ENCODE measurements at regions not wholly inside any gene's neighbourhood (a gene's known extent, or its start where the extent isn't known, plus 50 kb on each side); places are given as distances from the start of the nearest gene placed in this dataset.

DNA sequence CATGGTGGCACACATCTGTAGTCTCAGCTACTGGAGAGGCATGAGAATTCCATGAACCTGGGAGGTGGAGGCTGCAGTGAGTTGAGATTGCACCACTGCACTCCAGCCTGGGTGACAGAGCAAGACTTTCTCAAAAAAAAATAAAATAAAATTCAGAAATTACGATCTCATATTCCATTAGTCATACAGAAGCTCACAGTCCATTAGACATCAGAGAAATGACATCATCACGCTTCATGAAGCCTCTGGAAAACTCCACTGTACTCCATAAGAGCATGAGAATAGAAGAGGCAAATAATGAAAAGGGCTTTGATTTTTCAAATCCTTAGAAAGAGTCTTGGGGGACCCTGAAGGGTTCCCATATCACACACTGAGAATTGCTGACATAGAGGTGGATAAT is 145.0 kb upstream of the MITF start:
- TF ChIP-seq ZNF354B (CRISPR knock-in tag; IDR thresholded peaks at IDR 0.05) (no peak), SMAD1 (IDR thresholded peaks at IDR 0.05; ENCODE audit: low read depth, low read length, partially characterized antibody) (no peak), SP2 (IDR thresholded peaks at IDR 0.05; ENCODE audit: extremely low read depth, low read depth, low read length, poor library complexity, severe bottlenecking) (no peak), ZNF165 (CRISPR knock-in tag; IDR thresholded peaks at IDR 0.05; ENCODE audit: borderline replicate concordance) (no peak), RCOR1 (IDR thresholded peaks at IDR 0.05; ENCODE audit: borderline replicate concordance in 1 of 2, low read depth in 2 of 2, low read length in 2 of 2) (no peak), ATF7 (IDR thresholded peaks at IDR 0.05) (no peak), MXI1 (IDR thresholded peaks at IDR 0.05; ENCODE audit: low read depth, low read length) (no peak), MAFK (IDR thresholded peaks at IDR 0.05; ENCODE audit: low read length) (no peak)
- TF ChIP-seq, protein P1, sequence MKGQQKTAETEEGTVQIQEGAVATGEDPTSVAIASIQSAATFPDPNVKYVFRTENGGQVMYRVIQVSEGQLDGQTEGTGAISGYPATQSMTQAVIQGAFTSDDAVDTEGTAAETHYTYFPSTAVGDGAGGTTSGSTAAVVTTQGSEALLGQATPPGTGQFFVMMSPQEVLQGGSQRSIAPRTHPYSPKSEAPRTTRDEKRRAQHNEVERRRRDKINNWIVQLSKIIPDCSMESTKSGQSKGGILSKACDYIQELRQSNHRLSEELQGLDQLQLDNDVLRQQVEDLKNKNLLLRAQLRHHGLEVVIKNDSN (CRISPR knock-in tag; IDR thresholded peaks at IDR 0.05), result no peak
- TF ChIP-seq, protein P2, sequence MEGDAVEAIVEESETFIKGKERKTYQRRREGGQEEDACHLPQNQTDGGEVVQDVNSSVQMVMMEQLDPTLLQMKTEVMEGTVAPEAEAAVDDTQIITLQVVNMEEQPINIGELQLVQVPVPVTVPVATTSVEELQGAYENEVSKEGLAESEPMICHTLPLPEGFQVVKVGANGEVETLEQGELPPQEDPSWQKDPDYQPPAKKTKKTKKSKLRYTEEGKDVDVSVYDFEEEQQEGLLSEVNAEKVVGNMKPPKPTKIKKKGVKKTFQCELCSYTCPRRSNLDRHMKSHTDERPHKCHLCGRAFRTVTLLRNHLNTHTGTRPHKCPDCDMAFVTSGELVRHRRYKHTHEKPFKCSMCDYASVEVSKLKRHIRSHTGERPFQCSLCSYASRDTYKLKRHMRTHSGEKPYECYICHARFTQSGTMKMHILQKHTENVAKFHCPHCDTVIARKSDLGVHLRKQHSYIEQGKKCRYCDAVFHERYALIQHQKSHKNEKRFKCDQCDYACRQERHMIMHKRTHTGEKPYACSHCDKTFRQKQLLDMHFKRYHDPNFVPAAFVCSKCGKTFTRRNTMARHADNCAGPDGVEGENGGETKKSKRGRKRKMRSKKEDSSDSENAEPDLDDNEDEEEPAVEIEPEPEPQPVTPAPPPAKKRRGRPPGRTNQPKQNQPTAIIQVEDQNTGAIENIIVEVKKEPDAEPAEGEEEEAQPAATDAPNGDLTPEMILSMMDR (IDR thresholded peaks at IDR 0.05 in 2 of 3, conservative IDR thresholded peaks at IDR 0.05 in 1 of 3; ENCODE audit: insufficient read depth in 2 of 3, low read depth in 1 of 3, low read length in 3 of 3), result no peak
- TF ChIP-seq, protein P3, sequence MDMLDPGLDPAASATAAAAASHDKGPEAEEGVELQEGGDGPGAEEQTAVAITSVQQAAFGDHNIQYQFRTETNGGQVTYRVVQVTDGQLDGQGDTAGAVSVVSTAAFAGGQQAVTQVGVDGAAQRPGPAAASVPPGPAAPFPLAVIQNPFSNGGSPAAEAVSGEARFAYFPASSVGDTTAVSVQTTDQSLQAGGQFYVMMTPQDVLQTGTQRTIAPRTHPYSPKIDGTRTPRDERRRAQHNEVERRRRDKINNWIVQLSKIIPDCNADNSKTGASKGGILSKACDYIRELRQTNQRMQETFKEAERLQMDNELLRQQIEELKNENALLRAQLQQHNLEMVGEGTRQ (CRISPR knock-in tag; IDR thresholded peaks at IDR 0.05), result no peak
- TF ChIP-seq, protein P4, sequence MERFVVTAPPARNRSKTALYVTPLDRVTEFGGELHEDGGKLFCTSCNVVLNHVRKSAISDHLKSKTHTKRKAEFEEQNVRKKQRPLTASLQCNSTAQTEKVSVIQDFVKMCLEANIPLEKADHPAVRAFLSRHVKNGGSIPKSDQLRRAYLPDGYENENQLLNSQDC (CRISPR knock-in tag; IDR thresholded peaks at IDR 0.05), result no peak
- TF ChIP-seq, protein P5, sequence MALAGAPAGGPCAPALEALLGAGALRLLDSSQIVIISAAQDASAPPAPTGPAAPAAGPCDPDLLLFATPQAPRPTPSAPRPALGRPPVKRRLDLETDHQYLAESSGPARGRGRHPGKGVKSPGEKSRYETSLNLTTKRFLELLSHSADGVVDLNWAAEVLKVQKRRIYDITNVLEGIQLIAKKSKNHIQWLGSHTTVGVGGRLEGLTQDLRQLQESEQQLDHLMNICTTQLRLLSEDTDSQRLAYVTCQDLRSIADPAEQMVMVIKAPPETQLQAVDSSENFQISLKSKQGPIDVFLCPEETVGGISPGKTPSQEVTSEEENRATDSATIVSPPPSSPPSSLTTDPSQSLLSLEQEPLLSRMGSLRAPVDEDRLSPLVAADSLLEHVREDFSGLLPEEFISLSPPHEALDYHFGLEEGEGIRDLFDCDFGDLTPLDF (CRISPR knock-in tag; IDR thresholded peaks at IDR 0.05), result no peak
